ENCODE measurements at regions not wholly inside any gene's neighbourhood (a gene's known extent, or its start where the extent isn't known, plus 50 kb on each side); places are given as distances from the start of the nearest gene placed in this dataset.

DNA sequence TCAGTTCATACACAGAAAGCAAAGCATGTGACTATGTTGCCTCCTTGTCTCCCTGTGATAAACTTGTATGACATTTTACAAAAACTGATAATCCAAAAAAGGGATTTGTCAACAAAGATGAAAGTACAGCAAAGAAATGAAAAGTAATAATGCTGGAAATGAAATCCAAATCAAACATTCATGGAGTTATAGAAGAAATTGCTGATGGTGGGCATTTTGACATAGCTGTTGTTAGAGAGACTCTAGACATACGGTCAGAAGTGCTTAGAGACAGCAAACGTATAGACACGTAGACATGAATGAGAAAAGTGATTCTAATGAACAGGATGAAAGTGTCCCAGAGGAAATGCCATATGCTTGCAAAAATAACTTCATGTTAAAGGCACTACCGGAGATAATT lies 186.9 kb upstream of the RGMB start:
- Histone ChIP-seq H3K27ac (ENCODE audit: low read depth in 1 of 2, low read length in 1 of 2) (no peak overlapping the region), H3K36me3 (ENCODE audit: control insufficient read depth in 4 of 4, insufficient read depth in 4 of 4, low read length in 4 of 4) (no peaks in the 10 kb centered on the region), H3K27me3 (ENCODE audit: control insufficient read depth in 3 of 3, insufficient read depth in 3 of 3, low read length in 2 of 3) (no peaks in the 10 kb centered on the region), H3K9me3 (ENCODE audit: control insufficient read depth in 4 of 4, insufficient read depth in 3 of 4, low read length in 3 of 4) (peaks cover 0 to 1% (median 0%) of the 10 kb centered on the region in 4 donors), H3K4me1 (ENCODE audit: control insufficient read depth in 5 of 5, insufficient read depth in 5 of 5, low read length in 5 of 5) (no peaks in the 10 kb centered on the region), H3K9ac (ENCODE audit: insufficient read depth in 1 of 2, low read length in 2 of 2) (no peak overlapping the region), H3K4me3 (no peak overlapping the region)
- WGBS, 2 donors, result 81 to 83% methylated on average over 4 of the region's 4 CpGs
- TF ChIP-seq, protein P1, sequence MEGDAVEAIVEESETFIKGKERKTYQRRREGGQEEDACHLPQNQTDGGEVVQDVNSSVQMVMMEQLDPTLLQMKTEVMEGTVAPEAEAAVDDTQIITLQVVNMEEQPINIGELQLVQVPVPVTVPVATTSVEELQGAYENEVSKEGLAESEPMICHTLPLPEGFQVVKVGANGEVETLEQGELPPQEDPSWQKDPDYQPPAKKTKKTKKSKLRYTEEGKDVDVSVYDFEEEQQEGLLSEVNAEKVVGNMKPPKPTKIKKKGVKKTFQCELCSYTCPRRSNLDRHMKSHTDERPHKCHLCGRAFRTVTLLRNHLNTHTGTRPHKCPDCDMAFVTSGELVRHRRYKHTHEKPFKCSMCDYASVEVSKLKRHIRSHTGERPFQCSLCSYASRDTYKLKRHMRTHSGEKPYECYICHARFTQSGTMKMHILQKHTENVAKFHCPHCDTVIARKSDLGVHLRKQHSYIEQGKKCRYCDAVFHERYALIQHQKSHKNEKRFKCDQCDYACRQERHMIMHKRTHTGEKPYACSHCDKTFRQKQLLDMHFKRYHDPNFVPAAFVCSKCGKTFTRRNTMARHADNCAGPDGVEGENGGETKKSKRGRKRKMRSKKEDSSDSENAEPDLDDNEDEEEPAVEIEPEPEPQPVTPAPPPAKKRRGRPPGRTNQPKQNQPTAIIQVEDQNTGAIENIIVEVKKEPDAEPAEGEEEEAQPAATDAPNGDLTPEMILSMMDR (IDR thresholded peaks at IDR 0.05; ENCODE audit: control extremely low read depth, extremely low read depth), result no peak
- ATAC-seq (ENCODE audit: insufficient read depth, low FRiP score) (no peak), DNase-seq (no peak)

DNA sequence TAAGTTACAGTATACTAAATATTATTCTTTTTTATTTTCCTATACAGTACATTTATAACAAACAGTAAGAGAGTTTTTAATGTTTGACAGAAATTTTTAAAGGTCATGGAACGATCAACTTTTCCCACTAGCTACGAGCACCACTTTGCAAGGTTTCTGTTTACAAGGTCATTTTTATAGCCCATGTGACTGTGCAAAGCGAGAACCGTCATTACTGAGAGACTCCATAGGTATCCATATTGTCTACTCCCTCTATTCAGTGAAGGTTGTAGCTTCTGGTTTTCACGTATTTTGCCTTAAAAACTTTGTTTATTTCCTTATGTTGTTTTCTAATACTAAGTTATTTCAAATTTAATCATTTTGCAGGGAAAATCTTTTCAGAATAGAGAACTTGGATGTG lies 186.3 kb upstream of the RGMB start:
- no peaks in the 10 kb centered on the region for H3K4me1 ChIP-seq (ENCODE audit: control insufficient read depth in 5 of 5, insufficient read depth in 5 of 5, low read length in 5 of 5)
- H3K36me3 ChIP-seq (ENCODE audit: control insufficient read depth in 4 of 4, insufficient read depth in 4 of 4, low read length in 4 of 4), result no peaks in the 10 kb centered on the region
- TF ChIP-seq, protein P1 (IDR thresholded peaks at IDR 0.05; ENCODE audit: control extremely low read depth, extremely low read depth), result no peak
- 86 to 91% methylated on average over 5 of the region's 5 CpGs for WGBS, 2 donors
- ATAC-seq (ENCODE audit: insufficient read depth, low FRiP score) (no peak), DNase-seq (no peak)
- no peak overlapping the region for H3K9ac ChIP-seq (ENCODE audit: insufficient read depth in 1 of 2, low read length in 2 of 2)
- no peaks in the 10 kb centered on the region for H3K27me3 ChIP-seq (ENCODE audit: control insufficient read depth in 3 of 3, insufficient read depth in 3 of 3, low read length in 2 of 3)
- no peak overlapping the region for H3K4me3 ChIP-seq
- no peak overlapping the region for H3K27ac ChIP-seq (ENCODE audit: low read depth in 1 of 2, low read length in 1 of 2)
- H3K9me3 ChIP-seq (ENCODE audit: control insufficient read depth in 4 of 4, insufficient read depth in 3 of 4, low read length in 3 of 4), result peaks cover 0 to 1% (median 0%) of the 10 kb centered on the region in 4 donors

DNA sequence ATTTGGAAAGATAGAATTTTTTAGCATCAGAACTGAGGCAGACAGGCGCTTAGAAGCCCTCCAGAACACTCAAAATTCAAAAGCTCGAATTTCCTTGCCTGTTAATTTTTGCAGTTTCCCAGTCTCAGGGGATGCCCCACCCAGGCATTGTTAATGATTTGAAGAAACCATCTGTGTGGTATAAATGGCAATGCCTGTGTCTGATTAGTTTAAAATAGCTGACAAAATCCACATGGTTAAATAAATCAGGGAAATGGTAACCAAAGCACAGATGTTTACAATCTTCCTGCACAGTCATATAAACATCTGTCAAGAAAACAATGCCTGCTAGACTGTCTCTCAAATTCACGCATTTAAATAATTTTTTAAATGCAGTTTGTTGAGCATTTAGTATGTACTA lies 185.2 kb upstream of the RGMB start:
- H3K27ac ChIP-seq (ENCODE audit: low read depth in 1 of 2, low read length in 1 of 2), result no peak overlapping the region
- 48 to 61% methylated on average over 3 of the region's 3 CpGs for WGBS, 2 donors
- ATAC-seq (ENCODE audit: insufficient read depth, low FRiP score) (no peak), DNase-seq (peak in 1 of 3 donors; percentile 19)
- no peaks in the 10 kb centered on the region for H3K27me3 ChIP-seq (ENCODE audit: control insufficient read depth in 3 of 3, insufficient read depth in 3 of 3, low read length in 2 of 3)
- H3K9me3 ChIP-seq (ENCODE audit: control insufficient read depth in 4 of 4, insufficient read depth in 3 of 4, low read length in 3 of 4), result peaks cover 0 to 1% (median 0%) of the 10 kb centered on the region in 4 donors
- no peak overlapping the region for H3K9ac ChIP-seq (ENCODE audit: insufficient read depth in 1 of 2, low read length in 2 of 2)
- no peak overlapping the region for H3K4me3 ChIP-seq
- TF ChIP-seq, protein P1 (IDR thresholded peaks at IDR 0.05; ENCODE audit: control extremely low read depth, extremely low read depth), result no peak
- H3K4me1 ChIP-seq (ENCODE audit: control insufficient read depth in 5 of 5, insufficient read depth in 5 of 5, low read length in 5 of 5), result no peaks in the 10 kb centered on the region
- no peaks in the 10 kb centered on the region for H3K36me3 ChIP-seq (ENCODE audit: control insufficient read depth in 4 of 4, insufficient read depth in 4 of 4, low read length in 4 of 4)

DNA sequence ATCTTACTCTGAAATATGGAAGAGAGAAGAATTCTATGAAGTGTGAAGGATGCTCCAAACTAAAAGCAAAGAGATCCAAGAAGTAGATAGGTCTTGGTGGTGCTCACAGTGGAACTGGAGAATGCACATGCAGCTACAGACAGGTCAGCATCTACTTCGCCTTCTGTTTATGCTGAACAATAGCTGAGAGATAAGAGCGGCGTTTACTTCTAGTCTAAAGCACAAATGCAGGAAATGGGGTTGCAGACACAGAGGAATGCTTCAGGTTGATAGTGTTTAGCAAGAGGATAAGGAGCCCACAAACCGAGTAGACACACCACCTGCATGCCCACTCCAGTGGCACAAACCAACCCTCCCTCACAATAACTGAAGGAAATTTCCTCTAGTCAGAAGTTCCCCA lies 180.0 kb upstream of the RGMB start:
- 31% methylated on average over 4 of the region's 4 CpGs for WGBS, 2 donors
- no peak for ATAC-seq (ENCODE audit: insufficient read depth, low FRiP score)

More for the DNA sequence above, 180.0 kb upstream of the RGMB start:
- DNase-seq, result no peak
- peaks cover 0 to 1% (median 0%) of the 10 kb centered on the region in 5 donors for H3K4me1 ChIP-seq (ENCODE audit: control insufficient read depth in 5 of 5, insufficient read depth in 5 of 5, low read length in 5 of 5)
- no peak overlapping the region for H3K9ac ChIP-seq (ENCODE audit: insufficient read depth in 1 of 2, low read length in 2 of 2)
- TF ChIP-seq, protein P1 (IDR thresholded peaks at IDR 0.05; ENCODE audit: control extremely low read depth, extremely low read depth), result no peak
- H3K4me3 ChIP-seq, result no peak overlapping the region
- no peak overlapping the region for H3K27ac ChIP-seq (ENCODE audit: low read depth in 1 of 2, low read length in 1 of 2)
- peaks cover 0 to 1% (median 0%) of the 10 kb centered on the region in 4 donors for H3K9me3 ChIP-seq (ENCODE audit: control insufficient read depth in 4 of 4, insufficient read depth in 3 of 4, low read length in 3 of 4)
- H3K27me3 ChIP-seq (ENCODE audit: control insufficient read depth in 3 of 3, insufficient read depth in 3 of 3, low read length in 2 of 3), result no peaks in the 10 kb centered on the region
- no peaks in the 10 kb centered on the region for H3K36me3 ChIP-seq (ENCODE audit: control insufficient read depth in 4 of 4, insufficient read depth in 4 of 4, low read length in 4 of 4)

Data from lung (tissue), 11 donors.